Activated naive CD4-positive, alpha-beta T cell treated with anti-CD3 and anti-CD28 coated beads for 36 hours (primary cell): ENCODE measurements at regions not wholly inside any gene's neighbourhood (a gene's known extent, or its start where the extent isn't known, plus 50 kb on each side); places are given as distances from the start of the nearest gene placed in this dataset.
"Not testable (repeated sequence)": the region's sequence is repeated elsewhere in the genome, so short reads cannot be mapped to it uniquely, and the experiment has no call there.

Experiments
- CTCF ChIA-PET: fragments of 350-600 bp; sonication (Branson Sonifier 250); formaldehyde crosslinking; loops from one replicate; lab custom pipeline; 2021; ENCODE audit warnings: antibody characterized with exemption; lab: Charles Lee
- DNase-seq: peaks from one replicate; pipeline ENCODE4 v3.0.0-alpha.2; 2020
- H3K27ac Mint-ChIP-seq: one replicate; pipeline ENCODE4 v1.8.0; 2021; ENCODE audit warnings: mild to moderate bottlenecking, mixed read lengths
- H3K27me3 Mint-ChIP-seq: one replicate; pipeline ENCODE4 v1.8.0; 2021; ENCODE audit warnings: low read depth, mixed read lengths
- H3K36me3 Mint-ChIP-seq: one replicate; pipeline ENCODE4 v1.8.0; 2021; ENCODE audit warnings: low read depth, mixed read lengths
- H3K4me1 Mint-ChIP-seq: one replicate; pipeline ENCODE4 v1.8.0; 2021; ENCODE audit warnings: low read depth, mixed read lengths
- H3K4me3 Mint-ChIP-seq: one replicate; pipeline ENCODE4 v1.8.0; 2021; ENCODE audit warnings: mild to moderate bottlenecking, moderate library complexity, mixed read lengths
- H3K9me3 Mint-ChIP-seq: one replicate; pipeline ENCODE4 v1.8.0; 2021; ENCODE audit warnings: mixed read lengths
- intact Hi-C: fragments of 100-400 bp; cut with micrococcal nuclease; formaldehyde crosslinking; loops from one replicate; pipeline ENCODE4 v1.15.1; 2023

GRCh38 chr18:10249801-10250200, 204.6 kb upstream of the APCDD1 start:
- no peak overlapping the region for H3K4me3 Mint-ChIP-seq
- no peaks in the 10 kb centered on the region for H3K4me1 Mint-ChIP-seq
- DNase-seq: no peak
- H3K27ac Mint-ChIP-seq: no peak overlapping the region
- intact Hi-C loops: no loop called here
- H3K27me3 Mint-ChIP-seq: no peaks in the 10 kb centered on the region
- no peaks in the 10 kb centered on the region for H3K36me3 Mint-ChIP-seq
- CTCF ChIA-PET: no interaction called here
- no peaks in the 10 kb centered on the region for H3K9me3 Mint-ChIP-seq

GRCh38 chr18:10252494-10252893, 201.9 kb upstream of the APCDD1 start:
- CTCF ChIA-PET: interaction anchor here (1.2 kb wide), 1 partner anchor 20 kb away, joined by 4 read pairs; no protein-coding TSS in a partner anchor
- H3K4me1 Mint-ChIP-seq: no peaks in the 10 kb centered on the region
- DNase-seq: no peak
- no peak overlapping the region for H3K4me3 Mint-ChIP-seq
- intact Hi-C loops: no loop called here
- peaks cover 6% of the 10 kb centered on the region for H3K27me3 Mint-ChIP-seq
- no peaks in the 10 kb centered on the region for H3K9me3 Mint-ChIP-seq
- H3K36me3 Mint-ChIP-seq: no peaks in the 10 kb centered on the region
- no peak overlapping the region for H3K27ac Mint-ChIP-seq

GRCh38 chr18:10252952-10253705, 201.3 kb upstream of the APCDD1 start:
- intact Hi-C loops: no loop called here
- H3K4me3 Mint-ChIP-seq: no peak overlapping the region
- no peaks in the 10 kb centered on the region for H3K4me1 Mint-ChIP-seq
- no peak overlapping the region for H3K27ac Mint-ChIP-seq
- DNase-seq: no peak
- CTCF ChIA-PET: interaction anchor here (1.2 kb wide), 1 partner anchor 20 kb away, joined by 4 read pairs; no protein-coding TSS in a partner anchor
- no peaks in the 10 kb centered on the region for H3K36me3 Mint-ChIP-seq
- no peaks in the 10 kb centered on the region for H3K9me3 Mint-ChIP-seq
- H3K27me3 Mint-ChIP-seq: peaks cover 6% of the 10 kb centered on the region

GRCh38 chr18:10256276-10256675, 198.2 kb upstream of the APCDD1 start:
- H3K27ac Mint-ChIP-seq, CTCF ChIA-PET, H3K9me3 Mint-ChIP-seq, H3K4me1 Mint-ChIP-seq, intact Hi-C loops, H3K4me3 Mint-ChIP-seq, DNase-seq, H3K36me3 Mint-ChIP-seq, H3K27me3 Mint-ChIP-seq: not testable (repeated sequence)

- Mint-ChIP-seq H3K9me3 (no peaks in the 10 kb centered on the region), H3K4me1 (no peaks in the 10 kb centered on the region), H3K36me3 (no peaks in the 10 kb centered on the region), H3K4me3 (no peak overlapping the region), H3K27ac (no peak overlapping the region), H3K27me3 (peaks cover 6% of the 10 kb centered on the region)
- DNase-seq: no peak
- intact Hi-C loops: no loop called here
- CTCF ChIA-PET: no interaction called here
These were observed 195.5 kb upstream of the APCDD1 start for GRCh38 chr18:10258836-10259474.

- no peaks in the 10 kb centered on the region for H3K9me3 Mint-ChIP-seq
- H3K4me3 Mint-ChIP-seq: no peak overlapping the region
- CTCF ChIA-PET: no interaction called here
- H3K36me3 Mint-ChIP-seq: no peaks in the 10 kb centered on the region
- intact Hi-C loops: no loop called here
- no peak for DNase-seq
- H3K4me1 Mint-ChIP-seq: no peaks in the 10 kb centered on the region
- no peak overlapping the region for H3K27ac Mint-ChIP-seq
- H3K27me3 Mint-ChIP-seq: peaks cover 6% of the 10 kb centered on the region
These were observed 194.5 kb upstream of the APCDD1 start for GRCh38 chr18:10259901-10260300.

- CTCF ChIA-PET: no interaction called here
- Mint-ChIP-seq H3K4me1 (no peaks in the 10 kb centered on the region), H3K4me3 (no peak overlapping the region), H3K9me3 (no peaks in the 10 kb centered on the region), H3K27me3 (peaks cover 6% of the 10 kb centered on the region), H3K36me3 (no peaks in the 10 kb centered on the region), H3K27ac (no peak overlapping the region)
- intact Hi-C loops: no loop called here
- DNase-seq: no peak
These were observed 192.8 kb upstream of the APCDD1 start for GRCh38 chr18:10261344-10262276.

- Mint-ChIP-seq H3K36me3 (no peaks in the 10 kb centered on the region), H3K4me1 (no peaks in the 10 kb centered on the region), H3K27me3 (no peaks in the 10 kb centered on the region), H3K27ac (no peak overlapping the region), H3K4me3 (no peak overlapping the region), H3K9me3 (no peaks in the 10 kb centered on the region)
- intact Hi-C loops: no loop called here
- CTCF ChIA-PET: no interaction called here
- DNase-seq: no peak
These were observed 191.9 kb upstream of the APCDD1 start for GRCh38 chr18:10262566-10262965.

GRCh38 chr18:10264260-10264659, 190.2 kb upstream of the APCDD1 start:
- CTCF ChIA-PET: no interaction called here
- H3K27me3 Mint-ChIP-seq: no peaks in the 10 kb centered on the region
- intact Hi-C loops: no loop called here
- no peaks in the 10 kb centered on the region for H3K9me3 Mint-ChIP-seq
- DNase-seq: no peak
- no peaks in the 10 kb centered on the region for H3K36me3 Mint-ChIP-seq
- no peak overlapping the region for H3K27ac Mint-ChIP-seq
- no peaks in the 10 kb centered on the region for H3K4me1 Mint-ChIP-seq
- no peak overlapping the region for H3K4me3 Mint-ChIP-seq

- no peaks in the 10 kb centered on the region for H3K9me3 Mint-ChIP-seq
- H3K4me3 Mint-ChIP-seq: no peak overlapping the region
- H3K27me3 Mint-ChIP-seq: no peaks in the 10 kb centered on the region
- DNase-seq: no peak
- H3K36me3 Mint-ChIP-seq: no peaks in the 10 kb centered on the region
- CTCF ChIA-PET: interaction anchor here (1.4 kb wide), 1 partner anchor 14 kb away, joined by 3 read pairs; no protein-coding TSS in a partner anchor
- intact Hi-C loops: loop anchor here (2.0 kb wide), 1 partner anchor 53 kb away; no protein-coding TSS in a partner anchor
- no peaks in the 10 kb centered on the region for H3K4me1 Mint-ChIP-seq
- H3K27ac Mint-ChIP-seq: no peak overlapping the region
These were observed 188.7 kb upstream of the APCDD1 start for GRCh38 chr18:10265560-10266333.

- no peaks in the 10 kb centered on the region for H3K36me3 Mint-ChIP-seq
- no peaks in the 10 kb centered on the region for H3K9me3 Mint-ChIP-seq
- H3K4me3 Mint-ChIP-seq: no peak overlapping the region
- no peaks in the 10 kb centered on the region for H3K27me3 Mint-ChIP-seq
- no peak for DNase-seq
- no peaks in the 10 kb centered on the region for H3K4me1 Mint-ChIP-seq
- intact Hi-C loops: loop anchor here (2.0 kb wide), 1 partner anchor 53 kb away; no protein-coding TSS in a partner anchor
- no peak overlapping the region for H3K27ac Mint-ChIP-seq
- CTCF ChIA-PET: no interaction called here
These were observed 188.2 kb upstream of the APCDD1 start for GRCh38 chr18:10266334-10266590.

- H3K9me3 Mint-ChIP-seq: no peaks in the 10 kb centered on the region
- DNase-seq: no peak
- no peak overlapping the region for H3K4me3 Mint-ChIP-seq
- no peak overlapping the region for H3K27ac Mint-ChIP-seq
- CTCF ChIA-PET: interaction anchor here (0.7 kb wide), 1 partner anchor 224 kb away, joined by 3 read pairs; no protein-coding TSS in a partner anchor
- no peaks in the 10 kb centered on the region for H3K4me1 Mint-ChIP-seq
- H3K27me3 Mint-ChIP-seq: no peaks in the 10 kb centered on the region
- no peaks in the 10 kb centered on the region for H3K36me3 Mint-ChIP-seq
- intact Hi-C loops: no loop called here
These were observed 185.2 kb upstream of the APCDD1 start for GRCh38 chr18:10269261-10269660.
